A673 (cell line): ENCODE measurements at regions not wholly inside any gene's neighbourhood (a gene's known extent, or its start where the extent isn't known, plus 50 kb on each side); places are given as distances from the start of the nearest gene placed in this dataset.

Source experiments
- BruUV-seq: library from RNA; stranded (reverse); fragments of 400-500 nt; replicated peaks from 2 replicates; lab custom pipeline; 2021; lab: Mats Ljungman, UMichigan
- CTCF ChIA-PET: fragments of 300-600 bp; sonication (Branson Sonifier 250); formaldehyde crosslinking; loops from one replicate; lab custom pipeline; 2022; ENCODE audit warnings: antibody characterized with exemption; lab: Charles Lee
- POLR2A ChIA-PET: fragments of 300-600 bp; sonication (Branson Sonifier 250); formaldehyde crosslinking; loops from one replicate; lab custom pipeline; 2022; ENCODE audit warnings: antibody characterized with exemption; ENCODE audit not compliant: low non-redundant PET; lab: Charles Lee
- DNase-seq: peaks from one replicate; pipeline ENCODE4 v3.0.0-alpha.2; 2015; ENCODE audit warnings: low spot score
- H3K27ac ChIP-seq: fragments of 200-600 bp; sonication (generic); 2 replicates; pipeline ENCODE4 v1.5.1; 2016; ENCODE audit warnings: mixed run types, low read depth, mild to moderate bottlenecking, mixed read lengths, antibody characterized with exemption, low read length; ENCODE audit not compliant: poor library complexity, severe bottlenecking
- H3K27me3 ChIP-seq: fragments of 200-600 bp; sonication (generic); replicated peaks from 2 replicates; pipeline ENCODE4 v1.6.1; 2017; ENCODE audit warnings: mixed run types, low read depth, mild to moderate bottlenecking, mixed read lengths, antibody characterized with exemption, low read length; ENCODE audit not compliant: insufficient read depth, poor library complexity
- H3K36me3 ChIP-seq: fragments of 200-600 bp; sonication (generic); 2 replicates; pipeline ENCODE4 v1.6.1; 2016; ENCODE audit warnings: mixed run types, mild to moderate bottlenecking, mixed read lengths, antibody characterized with exemption, low read length; ENCODE audit not compliant: insufficient read depth, poor library complexity, severe bottlenecking
- H3K4me1 ChIP-seq: fragments of 200-600 bp; sonication (generic); 2 replicates; pipeline ENCODE4 v1.6.1; 2017; ENCODE audit warnings: mixed run types, mild to moderate bottlenecking, mixed read lengths, antibody characterized with exemption, low read length; ENCODE audit not compliant: insufficient read depth, poor library complexity, severe bottlenecking
- H3K4me3 ChIP-seq: fragments of 200-600 bp; sonication (generic); 2 replicates; pipeline ENCODE4 v1.5.1; 2016; ENCODE audit warnings: low read depth, mixed run types, mild to moderate bottlenecking, mixed read lengths, low read length; ENCODE audit not compliant: poor library complexity, severe bottlenecking
- H3K9me3 ChIP-seq: fragments of 200-600 bp; sonication (generic); 2 replicates; pipeline ENCODE4 v1.6.1; 2016; ENCODE audit warnings: mixed run types, low read depth, mild to moderate bottlenecking, mixed read lengths, antibody characterized with exemption, low read length; ENCODE audit not compliant: poor library complexity, severe bottlenecking
- EZH2 ChIP-seq: fragments of 200-600 bp; sonication (generic); IDR thresholded peaks from 2 replicates; pipeline ENCODE4 v1.6.1; 2017; ENCODE audit warnings: borderline replicate concordance, low read depth, mild to moderate bottlenecking, mixed read lengths, antibody characterized with exemption, low read length; ENCODE audit not compliant: poor library complexity, severe bottlenecking
- intact Hi-C: fragments of 100-400 bp; cut with micrococcal nuclease; formaldehyde crosslinking; loops from one replicate; pipeline ENCODE4 v1.10.0; 2022; ENCODE audit not compliant: unreplicated experiment
- TF ChIP-seq, protein P1 (sequence below): fragments of 300-800, 200-600 bp; sonication (generic); conservative IDR thresholded peaks from 2 replicates; pipeline ENCODE4 v1.5.1; 2017; ENCODE audit warnings: low read depth, mild to moderate bottlenecking, antibody characterized with exemption, low read length, moderate library complexity, mixed read lengths

GRCh38 chr22:49208768-49209252 is 618.9 kb downstream of the BRD1 start:
- Histone ChIP-seq H3K36me3 (no peaks in the 10 kb centered on the region), H3K4me1 (peaks cover 24% of the 10 kb centered on the region), H3K9me3 (no peaks in the 10 kb centered on the region), H3K27ac (peak overlapping the region; percentile 50), H3K4me3 (no peak overlapping the region), H3K27me3 (no peaks in the 10 kb centered on the region)
- ChIA-PET CTCF (no interaction called here), POLR2A (no interaction called here)
- no TSS peak for BruUV-seq
- TF ChIP-seq EZH2: no peak
- TF ChIP-seq, protein P1, sequence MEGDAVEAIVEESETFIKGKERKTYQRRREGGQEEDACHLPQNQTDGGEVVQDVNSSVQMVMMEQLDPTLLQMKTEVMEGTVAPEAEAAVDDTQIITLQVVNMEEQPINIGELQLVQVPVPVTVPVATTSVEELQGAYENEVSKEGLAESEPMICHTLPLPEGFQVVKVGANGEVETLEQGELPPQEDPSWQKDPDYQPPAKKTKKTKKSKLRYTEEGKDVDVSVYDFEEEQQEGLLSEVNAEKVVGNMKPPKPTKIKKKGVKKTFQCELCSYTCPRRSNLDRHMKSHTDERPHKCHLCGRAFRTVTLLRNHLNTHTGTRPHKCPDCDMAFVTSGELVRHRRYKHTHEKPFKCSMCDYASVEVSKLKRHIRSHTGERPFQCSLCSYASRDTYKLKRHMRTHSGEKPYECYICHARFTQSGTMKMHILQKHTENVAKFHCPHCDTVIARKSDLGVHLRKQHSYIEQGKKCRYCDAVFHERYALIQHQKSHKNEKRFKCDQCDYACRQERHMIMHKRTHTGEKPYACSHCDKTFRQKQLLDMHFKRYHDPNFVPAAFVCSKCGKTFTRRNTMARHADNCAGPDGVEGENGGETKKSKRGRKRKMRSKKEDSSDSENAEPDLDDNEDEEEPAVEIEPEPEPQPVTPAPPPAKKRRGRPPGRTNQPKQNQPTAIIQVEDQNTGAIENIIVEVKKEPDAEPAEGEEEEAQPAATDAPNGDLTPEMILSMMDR: no peak
- DNase-seq: peak; percentile 53
- intact Hi-C loops: no loop called here

DNA sequence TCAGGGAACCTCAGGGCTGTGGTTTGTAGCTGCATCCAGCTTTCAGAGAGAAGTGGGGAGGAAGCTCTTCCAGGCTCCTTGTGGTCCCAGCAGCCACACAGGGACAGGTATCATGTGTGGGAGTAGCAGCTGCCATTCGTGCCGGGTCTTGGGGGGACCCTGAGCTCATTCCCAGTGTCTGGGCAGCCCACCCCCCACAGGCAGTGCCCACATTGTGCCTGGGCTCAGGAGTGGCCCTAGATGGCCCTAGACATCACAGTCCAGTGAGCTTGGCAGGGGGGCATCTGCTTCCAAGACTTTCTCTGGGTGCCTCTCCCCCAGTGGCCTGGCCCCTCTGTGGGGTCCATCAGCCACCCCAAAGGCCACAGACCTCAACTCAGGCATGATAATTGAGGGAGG is 619.7 kb downstream of the BRD1 start:
- ChIA-PET POLR2A (no interaction called here), CTCF (no interaction called here)
- intact Hi-C loops: no loop called here
- TF ChIP-seq, protein P1: no peak
- TF ChIP-seq EZH2: no peak
- Histone ChIP-seq H3K4me3 (no peak overlapping the region), H3K9me3 (no peaks in the 10 kb centered on the region), H3K4me1 (peaks cover 24% of the 10 kb centered on the region), H3K36me3 (no peaks in the 10 kb centered on the region), H3K27me3 (no peaks in the 10 kb centered on the region), H3K27ac (no peak overlapping the region)
- DNase-seq: no peak
- BruUV-seq: no TSS peak

DNA sequence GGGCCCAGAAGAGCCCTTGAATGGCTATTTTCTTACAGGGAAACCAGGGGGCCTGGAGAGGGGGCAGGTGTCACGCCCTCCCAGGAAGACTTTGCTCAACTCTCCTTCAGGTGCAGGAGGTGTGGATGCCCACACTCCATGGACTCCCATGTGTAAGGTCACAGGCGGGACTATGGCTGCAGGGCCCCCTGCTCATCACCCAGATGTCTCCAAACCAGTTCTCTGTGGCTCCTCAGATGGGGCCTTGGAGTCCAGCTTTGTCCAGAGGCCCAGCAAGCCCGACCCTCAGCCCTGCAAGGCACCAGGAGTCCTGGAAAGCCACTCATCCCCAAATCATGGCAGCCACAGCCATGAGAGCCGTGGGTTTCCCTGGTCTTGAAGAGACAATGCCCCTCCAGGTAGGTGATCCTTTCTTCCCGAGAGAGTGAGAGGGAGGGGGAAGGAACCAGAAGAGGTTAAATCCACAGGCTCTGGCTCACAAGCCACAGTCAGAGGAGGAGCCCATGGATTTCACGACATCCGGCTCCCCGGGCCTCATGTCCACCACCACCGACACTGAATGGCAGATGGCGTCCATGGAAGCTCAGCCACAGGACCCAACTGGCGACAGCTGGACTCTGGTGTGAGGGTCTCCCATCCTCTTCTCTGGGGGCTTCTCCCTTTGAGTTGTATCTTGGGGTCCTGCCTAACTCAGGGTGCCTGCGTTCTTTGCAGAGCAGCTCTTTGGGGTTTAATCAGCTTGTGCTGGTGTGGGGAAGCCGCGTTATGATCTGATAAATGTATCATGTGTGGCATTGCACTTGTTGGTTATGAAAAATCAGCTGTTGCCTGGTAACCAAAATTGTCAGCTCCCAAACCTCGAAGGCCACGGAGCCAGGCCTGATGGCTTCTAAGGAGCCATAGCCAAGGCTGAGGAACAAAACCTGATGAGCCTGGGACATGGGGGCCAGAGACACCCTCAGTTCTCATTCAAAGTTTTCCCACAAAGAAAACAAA is 620.4 kb downstream of the BRD1 start:
- Histone ChIP-seq H3K4me1 (peaks cover 24% of the 10 kb centered on the region), H3K27me3 (no peaks in the 10 kb centered on the region), H3K9me3 (no peaks in the 10 kb centered on the region), H3K36me3 (no peaks in the 10 kb centered on the region), H3K4me3 (no peak overlapping the region), H3K27ac (no peak overlapping the region)
- DNase-seq: no peak
- TF ChIP-seq EZH2: no peak
- TF ChIP-seq, protein P1: no peak
- intact Hi-C loops: no loop called here
- ChIA-PET CTCF (no interaction called here), POLR2A (no interaction called here)
- BruUV-seq: no TSS peak
